Peyer's patch (tissue), 4 donors: ENCODE measurements at regions not wholly inside any gene's neighbourhood (a gene's known extent, or its start where the extent isn't known, plus 50 kb on each side); places are given as distances from the start of the nearest gene placed in this dataset.

Source experiments
- POLR2A ChIP-seq, 2 donors: fragments of 450-650 bp; IDR thresholded peaks; one replicate each; pipeline ENCODE4 v1.5.1; 2017; ENCODE audit warnings: antibody characterized with exemption in 2 of 2, mild to moderate bottlenecking in 2 of 2, moderate library complexity in 2 of 2
- TF ChIP-seq, protein P1 (sequence below), 6 experiments: fragments of 450-650 bp in 4 of 6; fragments of 200-600 bp in 2 of 6; sonication (generic) in 1 of 6; IDR thresholded peaks; one replicate each; pipeline ENCODE4 v1.5.1; 2017 to 2019; ENCODE audit warnings: antibody characterized with exemption in 6 of 6, mild to moderate bottlenecking in 3 of 6, moderate library complexity in 1 of 6

DNA sequence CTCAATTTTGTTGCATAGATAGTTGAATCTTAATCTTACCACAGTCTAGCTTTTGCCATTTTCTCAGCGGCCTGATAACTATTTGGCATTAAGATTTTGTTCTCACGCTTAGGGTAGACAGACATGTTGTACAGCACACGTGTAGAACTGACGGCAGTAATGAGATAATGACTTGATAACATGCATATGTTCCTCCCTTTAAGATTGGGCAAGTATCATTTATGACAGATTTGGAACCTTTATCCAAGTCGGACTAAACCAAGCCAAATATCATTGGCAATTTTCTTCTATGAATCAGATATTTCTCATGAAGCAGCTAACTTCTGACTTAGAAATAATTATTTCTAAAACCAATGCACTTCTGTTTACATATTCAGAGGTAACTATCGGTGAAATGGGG, 205.5 kb downstream of the NDFIP2 start:
- TF ChIP-seq, protein P1, sequence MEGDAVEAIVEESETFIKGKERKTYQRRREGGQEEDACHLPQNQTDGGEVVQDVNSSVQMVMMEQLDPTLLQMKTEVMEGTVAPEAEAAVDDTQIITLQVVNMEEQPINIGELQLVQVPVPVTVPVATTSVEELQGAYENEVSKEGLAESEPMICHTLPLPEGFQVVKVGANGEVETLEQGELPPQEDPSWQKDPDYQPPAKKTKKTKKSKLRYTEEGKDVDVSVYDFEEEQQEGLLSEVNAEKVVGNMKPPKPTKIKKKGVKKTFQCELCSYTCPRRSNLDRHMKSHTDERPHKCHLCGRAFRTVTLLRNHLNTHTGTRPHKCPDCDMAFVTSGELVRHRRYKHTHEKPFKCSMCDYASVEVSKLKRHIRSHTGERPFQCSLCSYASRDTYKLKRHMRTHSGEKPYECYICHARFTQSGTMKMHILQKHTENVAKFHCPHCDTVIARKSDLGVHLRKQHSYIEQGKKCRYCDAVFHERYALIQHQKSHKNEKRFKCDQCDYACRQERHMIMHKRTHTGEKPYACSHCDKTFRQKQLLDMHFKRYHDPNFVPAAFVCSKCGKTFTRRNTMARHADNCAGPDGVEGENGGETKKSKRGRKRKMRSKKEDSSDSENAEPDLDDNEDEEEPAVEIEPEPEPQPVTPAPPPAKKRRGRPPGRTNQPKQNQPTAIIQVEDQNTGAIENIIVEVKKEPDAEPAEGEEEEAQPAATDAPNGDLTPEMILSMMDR (IDR thresholded peaks at IDR 0.05): no peak
- TF ChIP-seq POLR2A (IDR thresholded peaks at IDR 0.05): no peak
